PC-3 (cell line): ENCODE measurements at regions not wholly inside any gene's neighbourhood (a gene's known extent, or its start where the extent isn't known, plus 50 kb on each side); places are given as distances from the start of the nearest gene placed in this dataset.

Experiments
- ATAC-seq: fragments of 200-7000 bp; cut with Tn5 transposase; 2 replicates; pipeline ENCODE4 v1.9.1; 2020; ENCODE audit warnings: mild to moderate bottlenecking, moderate library complexity
- BruUV-seq: library from RNA; stranded (reverse); fragments of 400-500 nt; replicated peaks from 2 replicates; lab custom pipeline; 2021; lab: Mats Ljungman, UMichigan
- CTCF ChIA-PET: fragments of 300-600 bp; sonication (Branson Sonifier 250); formaldehyde crosslinking; loops from one replicate; lab custom pipeline; 2022; ENCODE audit warnings: antibody characterized with exemption; lab: Charles Lee
- POLR2A ChIA-PET: fragments of 300-600 bp; sonication (Branson Sonifier 250); formaldehyde crosslinking; loops from one replicate; lab custom pipeline; 2022; ENCODE audit warnings: antibody characterized with exemption; ENCODE audit not compliant: unreplicated experiment; lab: Charles Lee
- DNase-seq: peaks from one replicate; pipeline ENCODE4 v3.0.0-alpha.2; 2015
- H2AFZ ChIP-seq: fragments of 300-600 bp; sonication (generic); 2 replicates; pipeline ENCODE4 v1.6.0; 2016; ENCODE audit warnings: antibody characterized with exemption, low read length
- H3F3A ChIP-seq: fragments of 300-600 bp; sonication (generic); one replicate; pipeline ENCODE4 v1.6.0; 2017; ENCODE audit warnings: antibody characterized with exemption, low read length, control low read depth, mild to moderate bottlenecking; ENCODE audit not compliant: unreplicated experiment
- H3K27ac ChIP-seq: fragments of 300-600 bp; sonication (generic); 2 replicates; pipeline ENCODE4 v1.5.1; 2016; ENCODE audit warnings: mild to moderate bottlenecking, low read length
- H3K27me3 ChIP-seq: fragments of 300-600 bp; sonication (generic); 2 replicates; pipeline ENCODE4 v1.6.1; 2016; ENCODE audit warnings: low read length, mixed read lengths
- H3K36me3 ChIP-seq: fragments of 300-600 bp; sonication (generic); 2 replicates; pipeline ENCODE4 v1.6.1; 2016; ENCODE audit warnings: low read depth, mixed run types, low read length, mixed read lengths
- H3K4me1 ChIP-seq: fragments of 300-600 bp; sonication (generic); 2 replicates; pipeline ENCODE4 v1.5.1; 2016; ENCODE audit warnings: low read length; ENCODE audit not compliant: insufficient read depth
- H3K4me2 ChIP-seq: fragments of 300-600 bp; sonication (generic); 2 replicates; pipeline ENCODE4 v1.6.0; 2016; ENCODE audit warnings: low read length
- H3K4me3 ChIP-seq: fragments of 300-600 bp; sonication (generic); 2 replicates; pipeline ENCODE4 v1.5.1; 2016; ENCODE audit warnings: mild to moderate bottlenecking, low read length, mixed read lengths
- H3K79me2 ChIP-seq: fragments of 300-600 bp; sonication (generic); 2 replicates; pipeline ENCODE4 v1.6.1; 2017; ENCODE audit warnings: low read length, mixed read lengths
- H3K9ac ChIP-seq: fragments of 300-600 bp; sonication (generic); 2 replicates; pipeline ENCODE4 v1.6.0; 2016; ENCODE audit warnings: mild to moderate bottlenecking, low read length
- H3K9me2 ChIP-seq: fragments of 300-600 bp; sonication (generic); replicated peaks from 2 replicates; pipeline ENCODE4 v1.6.1; 2016; ENCODE audit warnings: mixed run types, low read length, mixed read lengths
- H3K9me3 ChIP-seq: fragments of 300-600 bp; sonication (generic); 2 replicates; pipeline ENCODE4 v1.6.1; 2016; ENCODE audit warnings: low read length, mixed read lengths
- H4K20me1 ChIP-seq: fragments of 300-600 bp; sonication (generic); 2 replicates; pipeline ENCODE4 v1.6.1; 2016; ENCODE audit warnings: low read length, mixed read lengths
- CTCF ChIP-seq: fragments of 300-600 bp; sonication (generic); conservative IDR thresholded peaks from 2 replicates; pipeline ENCODE4 v1.5.1; 2017; ENCODE audit warnings: antibody characterized with exemption, low read depth, mild to moderate bottlenecking, low read length
- EZH2 ChIP-seq: fragments of 300-600 bp; sonication (generic); IDR thresholded peaks from one replicate; pipeline ENCODE4 v1.6.1; 2017; ENCODE audit warnings: antibody characterized with exemption, mild to moderate bottlenecking, low read length; ENCODE audit not compliant: unreplicated experiment
- EZH2phosphoT487 ChIP-seq: fragments of 300-600 bp; sonication (generic); IDR thresholded peaks from 2 replicates; pipeline ENCODE4 v1.6.1; 2018; ENCODE audit warnings: mild to moderate bottlenecking, antibody characterized with exemption, low read length, borderline replicate concordance
- intact Hi-C: fragments of 100-400 bp; cut with micrococcal nuclease; formaldehyde crosslinking; loops from 2 replicates; pipeline ENCODE4 v1.9.0; 2023

GRCh38 chr5:119814655-119815054, 185.3 kb downstream of the FAM170A start:
- Histone ChIP-seq H3K9ac (no peak overlapping the region), H3K9me3 (no peaks in the 10 kb centered on the region), H3K27me3 (no peaks in the 10 kb centered on the region), H2AFZ (no peak overlapping the region), H3K4me2 (no peak overlapping the region), H3K36me3 (no peaks in the 10 kb centered on the region), H3F3A (no peaks in the 10 kb centered on the region), H3K27ac (no peak overlapping the region), H3K4me1 (no peaks in the 10 kb centered on the region), H3K9me2 (no peaks in the 10 kb centered on the region), H3K4me3 (no peak overlapping the region), H3K79me2 (no peaks in the 10 kb centered on the region), H4K20me1 (no peaks in the 10 kb centered on the region)
- intact Hi-C loops, result no loop called here
- ChIA-PET POLR2A (no interaction called here), CTCF (no interaction called here)
- ATAC-seq (no peak), DNase-seq (no peak)
- TF ChIP-seq CTCF (no peak), EZH2phosphoT487 (no peak), EZH2 (no peak)
- no TSS peak for BruUV-seq

GRCh38 chr5:119816055-119816454, 186.7 kb downstream of the FAM170A start:
- H4K20me1 ChIP-seq, result no peaks in the 10 kb centered on the region
- TF ChIP-seq EZH2 (no peak), CTCF (no peak), EZH2phosphoT487 (no peak)
- no peaks in the 10 kb centered on the region for H3K27me3 ChIP-seq
- DNase-seq (no peak), ATAC-seq (no peak)
- H3K4me3 ChIP-seq, result no peak overlapping the region
- no peaks in the 10 kb centered on the region for H3K36me3 ChIP-seq
- no peaks in the 10 kb centered on the region for H3K9me2 ChIP-seq
- ChIA-PET POLR2A (no interaction called here), CTCF (no interaction called here)
- no peak overlapping the region for H3K27ac ChIP-seq
- H3K4me1 ChIP-seq, result no peaks in the 10 kb centered on the region
- intact Hi-C loops, result no loop called here
- H2AFZ ChIP-seq, result no peak overlapping the region
- no TSS peak for BruUV-seq
- no peaks in the 10 kb centered on the region for H3K9me3 ChIP-seq
- H3K79me2 ChIP-seq, result no peaks in the 10 kb centered on the region
- H3F3A ChIP-seq, result no peaks in the 10 kb centered on the region
- no peak overlapping the region for H3K9ac ChIP-seq
- H3K4me2 ChIP-seq, result no peak overlapping the region

GRCh38 chr5:119820016-119820415, 190.7 kb downstream of the FAM170A start:
- no peaks in the 10 kb centered on the region for H3K36me3 ChIP-seq
- no peak for TF ChIP-seq CTCF
- no peak for TF ChIP-seq EZH2
- no peak for TF ChIP-seq EZH2phosphoT487
- H4K20me1 ChIP-seq, result no peaks in the 10 kb centered on the region
- no peak overlapping the region for H3K27ac ChIP-seq
- no peak overlapping the region for H3K4me3 ChIP-seq
- H3K27me3 ChIP-seq, result no peaks in the 10 kb centered on the region
- DNase-seq, result no peak
- CTCF ChIA-PET, result no interaction called here
- BruUV-seq, result no TSS peak
- no peaks in the 10 kb centered on the region for H3K9me2 ChIP-seq
- intact Hi-C loops, result no loop called here
- no peaks in the 10 kb centered on the region for H3K79me2 ChIP-seq
- H3F3A ChIP-seq, result no peaks in the 10 kb centered on the region
- H3K9me3 ChIP-seq, result no peaks in the 10 kb centered on the region
- H2AFZ ChIP-seq, result no peak overlapping the region
- no peak overlapping the region for H3K4me2 ChIP-seq
- no peaks in the 10 kb centered on the region for H3K4me1 ChIP-seq
- POLR2A ChIA-PET, result no interaction called here
- no peak overlapping the region for H3K9ac ChIP-seq
- no peak for ATAC-seq
